H1 (cell line): ENCODE measurements at regions not wholly inside any gene's neighbourhood (a gene's known extent, or its start where the extent isn't known, plus 50 kb on each side); places are given as distances from the start of the nearest gene placed in this dataset.

Experiments
- CTCF ChIA-PET: fragments of 300-600 bp; sonication (Branson Sonifier 250); formaldehyde crosslinking; loops from one replicate; lab custom pipeline; 2021; ENCODE audit not compliant: partially characterized antibody; lab: Charles Lee
- POLR2A ChIA-PET: fragments of 300-600 bp; sonication (Branson Sonifier 250); formaldehyde crosslinking; loops from one replicate; lab custom pipeline; 2021; ENCODE audit warnings: inconsistent platforms; ENCODE audit not compliant: partially characterized antibody; lab: Charles Lee
- DNase-seq, 2 experiments: peaks; one replicate each; pipeline versions ENCODE4 v3.0.0 to v3.0.0-alpha.2; 2010 to 2022; ENCODE audit warnings: low spot score in 2 of 2, low read depth in 1 of 2, mixed read lengths in 1 of 2
- FAIRE-seq: peaks from 2 replicates; lab custom pipeline; 2011; peaks lifted over from hg19 to GRCh38; lab: Jason Lieb, UNC
- H2AFZ ChIP-seq: 2 replicates; pipeline ENCODE4 v1.8.1; 2012; ENCODE audit warnings: low read length, inconsistent platforms
- H2AK5ac ChIP-seq: 2 replicates; pipeline ENCODE4 v1.6.1; 2013; ENCODE audit warnings: low read depth, low read length
- H2BK120ac ChIP-seq: replicated peaks from 2 replicates; pipeline ENCODE3; 2013; ENCODE audit warnings: low read depth, low read length, inconsistent platforms
- H2BK12ac ChIP-seq: 2 replicates; pipeline ENCODE4 v1.6.1; 2013; ENCODE audit warnings: low read depth, low read length
- H2BK15ac ChIP-seq: 2 replicates; pipeline ENCODE4 v1.6.1; 2013; ENCODE audit warnings: low read length
- H2BK20ac ChIP-seq: 2 replicates; pipeline ENCODE4 v1.6.1; 2013; ENCODE audit warnings: low read length
- H2BK5ac ChIP-seq: 2 replicates; pipeline ENCODE4 v1.6.1; 2013; ENCODE audit warnings: low read depth, low read length
- H3K14ac ChIP-seq: 2 replicates; pipeline ENCODE4 v1.6.1; 2013; ENCODE audit warnings: inconsistent platforms; ENCODE audit not compliant: insufficient read length
- H3K18ac ChIP-seq: 2 replicates; pipeline ENCODE4 v1.6.1; 2013; ENCODE audit warnings: low read length; ENCODE audit errors: extremely low read depth
- H3K23ac ChIP-seq: 2 replicates; pipeline ENCODE4 v1.6.1; 2013; ENCODE audit warnings: inconsistent platforms; ENCODE audit not compliant: insufficient read length
- H3K23me2 ChIP-seq: 2 replicates; pipeline ENCODE4 v1.6.1; 2013; ENCODE audit warnings: low read depth, low read length
- H3K27ac ChIP-seq: 2 replicates; pipeline ENCODE4 v1.6.1; 2011; ENCODE audit warnings: low read depth, low read length, inconsistent platforms
- H3K27me3 ChIP-seq, 4 experiments: replicated peaks in 1 of 4; 1 replicate in 1 of 4; 2 replicates in 3 of 4; pipeline versions ENCODE4 v1.6.1 to v1.8.1; 2011 to 2013; ENCODE audit warnings: low read length in 3 of 4, mild to moderate bottlenecking in 3 of 4, inconsistent platforms in 2 of 4, mixed read lengths in 2 of 4, moderate library complexity in 1 of 4; ENCODE audit not compliant: control insufficient read depth in 3 of 4, insufficient read depth in 3 of 4; ENCODE audit errors: extremely low read depth in 1 of 4
- H3K36me3 ChIP-seq, 4 experiments: 2 replicates each; pipeline versions ENCODE4 v1.6.1 to v1.8.1; 2011 to 2013; ENCODE audit warnings: mild to moderate bottlenecking in 4 of 4, low read length in 3 of 4, moderate library complexity in 2 of 4, control low read depth in 1 of 4, inconsistent platforms in 1 of 4; ENCODE audit not compliant: insufficient read depth in 4 of 4, control insufficient read depth in 2 of 4
- H3K4ac ChIP-seq: replicated peaks from 2 replicates; pipeline ENCODE3; 2013; ENCODE audit warnings: low read length, low read depth, mixed read lengths, inconsistent platforms; ENCODE audit not compliant: insufficient read length
- H3K4me1 ChIP-seq, 4 experiments: replicated peaks in 1 of 4; 1 replicate in 1 of 4; 2 replicates in 3 of 4; pipeline versions ENCODE4 v1.6.1 to v1.8.1; 2011 to 2013; ENCODE audit warnings: low read length in 3 of 4, inconsistent platforms in 2 of 4, mixed read lengths in 1 of 4; ENCODE audit not compliant: insufficient read depth in 4 of 4, control insufficient read depth in 3 of 4
- H3K4me2 ChIP-seq, 2 experiments: 2 replicates each; pipeline versions ENCODE4 v1.6.1 to v1.8.1; 2011 to 2013; ENCODE audit warnings: low read depth in 2 of 2, low read length in 2 of 2, control low read depth in 1 of 2, inconsistent platforms in 1 of 2, mild to moderate bottlenecking in 1 of 2; ENCODE audit not compliant: insufficient read depth in 1 of 2
- H3K4me3 ChIP-seq, 4 experiments: fragments of 200-600, 300-600 bp in 1 of 4; sonication (generic), shearing (Covaris generic), sonication (Bioruptor Twin) in 1 of 4; 2 replicates each; pipeline versions ENCODE4 v1.5.1 to v1.8.1; 2011 to 2016; ENCODE audit warnings: low read length in 4 of 4, low read depth in 3 of 4, control low read depth in 2 of 4, inconsistent platforms in 2 of 4, mild to moderate bottlenecking in 2 of 4, mixed read lengths in 1 of 4, moderate library complexity in 1 of 4; ENCODE audit not compliant: insufficient read depth in 2 of 4; ENCODE audit errors: extremely low read depth in 1 of 4
- H3K56ac ChIP-seq: replicated peaks from 2 replicates; pipeline ENCODE3; 2013; ENCODE audit warnings: low read depth, mild to moderate bottlenecking, mixed read lengths, low read length, inconsistent platforms; ENCODE audit not compliant: insufficient read length
- H3K79me1 ChIP-seq: 2 replicates; pipeline ENCODE4 v1.6.1; 2013; ENCODE audit warnings: low read depth, low read length, control low read depth
- H3K79me2 ChIP-seq, 2 experiments: 2 replicates each; pipeline versions ENCODE4 v1.6.1 to v1.8.1; 2012 to 2013; ENCODE audit warnings: low read length in 2 of 2, mild to moderate bottlenecking in 2 of 2, inconsistent platforms in 1 of 2; ENCODE audit not compliant: insufficient read depth in 2 of 2, control insufficient read depth in 1 of 2
- H3K9ac ChIP-seq, 4 experiments: replicated peaks in 1 of 4; 1 replicate in 1 of 4; 2 replicates in 3 of 4; pipeline versions ENCODE4 v1.6.1 to v1.8.1; 2011 to 2013; ENCODE audit warnings: low read depth in 3 of 4, low read length in 3 of 4, control low read depth in 2 of 4, mild to moderate bottlenecking in 2 of 4, moderate library complexity in 2 of 4, inconsistent platforms in 1 of 4; ENCODE audit errors: extremely low read depth in 1 of 4
- H3K9me3 ChIP-seq, 2 experiments: 2 replicates each; pipeline versions ENCODE4 v1.6.1 to v1.8.1; 2012 to 2013; ENCODE audit warnings: mild to moderate bottlenecking in 2 of 2, moderate library complexity in 2 of 2, control low read depth in 1 of 2, inconsistent platforms in 1 of 2, low read depth in 1 of 2, low read length in 1 of 2, mixed read lengths in 1 of 2; ENCODE audit not compliant: insufficient read depth in 2 of 2
- H4K20me1 ChIP-seq, 2 experiments: replicated peaks in 1 of 2; 2 replicates each; pipeline versions ENCODE3 to v1.8.1; 2011 to 2013; ENCODE audit warnings: inconsistent platforms in 2 of 2, low read length in 2 of 2, mild to moderate bottlenecking in 1 of 2; ENCODE audit not compliant: insufficient read depth in 2 of 2, control insufficient read depth in 1 of 2
- H4K5ac ChIP-seq: 2 replicates; pipeline ENCODE4 v1.6.1; 2013; ENCODE audit warnings: low read length, low read depth, mixed read lengths, inconsistent platforms; ENCODE audit not compliant: insufficient read length
- H4K8ac ChIP-seq: 2 replicates; pipeline ENCODE4 v1.8.0; 2013; ENCODE audit warnings: mild to moderate bottlenecking, moderate library complexity, low read length, inconsistent platforms; ENCODE audit not compliant: insufficient read depth; ENCODE audit errors: extremely low read depth
- H4K91ac ChIP-seq: replicated peaks from 2 replicates; pipeline ENCODE3; 2013; ENCODE audit warnings: low read length, mixed read lengths, inconsistent platforms; ENCODE audit not compliant: insufficient read length
- CEBPB ChIP-seq: IDR thresholded peaks from 2 replicates; pipeline ENCODE4 v1.6.1; 2012; ENCODE audit warnings: low read depth, low read length
- E2F6 ChIP-seq: IDR thresholded peaks from 2 replicates; pipeline ENCODE4 v1.6.1; 2012; ENCODE audit warnings: inconsistent platforms
- HDAC6 ChIP-seq: IDR thresholded peaks from one replicate; pipeline ENCODE4 v1.7.1; 2012; ENCODE audit warnings: low read depth, mild to moderate bottlenecking, inconsistent platforms, low read length, moderate library complexity
- RAD21 ChIP-seq, 2 experiments: IDR thresholded peaks in 1 of 2; conservative IDR thresholded peaks in 1 of 2; 2 replicates each; pipeline ENCODE4 v1.6.1; 2011; ENCODE audit warnings: low read depth in 2 of 2, low read length in 2 of 2, improper control_type of control experiment in 1 of 2, inconsistent platforms in 1 of 2, mild to moderate bottlenecking in 1 of 2, moderate library complexity in 1 of 2
- SIRT6 ChIP-seq: IDR thresholded peaks from one replicate; pipeline ENCODE4 v1.7.1; 2012; ENCODE audit warnings: low read length, inconsistent platforms
- SP4 ChIP-seq: IDR thresholded peaks from 2 replicates; pipeline ENCODE4 v1.6.1; 2012; ENCODE audit warnings: low read length, inconsistent platforms
- SRF ChIP-seq: IDR thresholded peaks from 2 replicates; pipeline ENCODE4 v1.6.1; 2011; ENCODE audit warnings: mild to moderate bottlenecking, low read depth, low read length, moderate library complexity
- TAF7 ChIP-seq: optimal IDR thresholded peaks from 2 replicates; pipeline ENCODE3; 2011; ENCODE audit warnings: low read depth, mild to moderate bottlenecking, inconsistent platforms, low read length, moderate library complexity, borderline replicate concordance
- TEAD4 ChIP-seq: IDR thresholded peaks from 2 replicates; pipeline ENCODE4 v1.6.1; 2012; ENCODE audit warnings: low read depth, low read length, inconsistent platforms, mixed read lengths
- YY1 ChIP-seq: IDR thresholded peaks from 2 replicates; pipeline ENCODE4 v1.6.1; 2011; ENCODE audit warnings: low read depth, mild to moderate bottlenecking, low read length
- WGBS, 2 experiments: shearing (Covaris generic) in 1 of 2; methylation state at CpG; one replicate each; pipeline versions ENCODE4 v1.1.6 to v1.1.7; 2013 to 2015; ENCODE audit warnings: low lambda C conversion rate in 2 of 2, mixed read lengths in 2 of 2, inconsistent platforms in 1 of 2, low coverage in 1 of 2, missing lambda C conversion rate in 1 of 2; ENCODE audit not compliant: insufficient replicate concordance in 2 of 2, insufficient coverage in 1 of 2, insufficient read length in 1 of 2; ENCODE audit errors: extremely low coverage in 1 of 2, missing lambda C conversion rate in 1 of 2; 5-methylcytosine and 5-hydroxymethylcytosine counted together

- no peak for FAIRE-seq
- no peak overlapping the region for H3K14ac ChIP-seq
- H3K56ac ChIP-seq: no peak overlapping the region
Observed at GRCh38 chr17:79513206-79513605, 97.6 kb downstream of the RBFOX3 start.

More at GRCh38 chr17:79513206-79513605, 97.6 kb downstream of the RBFOX3 start:
- no peaks in the 10 kb centered on the region for H3K23me2 ChIP-seq
- no peaks in the 10 kb centered on the region for H3K79me2 ChIP-seq
- ChIA-PET CTCF (no interaction called here), POLR2A (no interaction called here)
- H2BK20ac ChIP-seq: no peak overlapping the region
- no peak overlapping the region for H2BK5ac ChIP-seq
- no peak overlapping the region for H2BK15ac ChIP-seq
- H3K23ac ChIP-seq: no peak overlapping the region
- no peaks in the 10 kb centered on the region for H3K79me1 ChIP-seq
- H3K4me2 ChIP-seq: no peak overlapping the region
- H2BK12ac ChIP-seq: no peak overlapping the region
- no peak for TF ChIP-seq RAD21 (IDR thresholded peaks at IDR 0.05 in 1 of 2, conservative IDR thresholded peaks at IDR 0.05 in 1 of 2; ENCODE audit: low read depth in 2 of 2, low read length in 2 of 2)
- no peak for TF ChIP-seq SRF
- TF ChIP-seq SP4: no peak
- no peak for TF ChIP-seq CEBPB
- TF ChIP-seq HDAC6: no peak
- TF ChIP-seq TAF7: no peak
- TF ChIP-seq SIRT6: no peak
- no peak for TF ChIP-seq YY1
- TF ChIP-seq E2F6: no peak
- TF ChIP-seq TEAD4: no peak
- no peak overlapping the region for H3K9ac ChIP-seq
- H2AFZ ChIP-seq: no peak overlapping the region
- H4K20me1 ChIP-seq: no peaks in the 10 kb centered on the region
- peaks cover 0 to 5% (median 1%) of the 10 kb centered on the region in 4 experiments; a peak in 4 of 7 replicates for H3K4me1 ChIP-seq
- H3K9me3 ChIP-seq: peaks cover 4 to 14% of the 10 kb centered on the region in 2 experiments; a peak in 2 of 4 replicates
- WGBS, 2 experiments: 95% methylated on average over 4 of the region's 4 CpGs; no CpG with 5 or more reads in 1 of the 2 experiments
- H2AK5ac ChIP-seq: no peak overlapping the region
- H3K27me3 ChIP-seq: no peaks in the 10 kb centered on the region; a peak in 1 of 7 replicates
- H2BK120ac ChIP-seq: no peak overlapping the region
- H3K4me3 ChIP-seq: no peak overlapping the region
- DNase-seq: no peak
- no peak overlapping the region for H3K27ac ChIP-seq
- H3K36me3 ChIP-seq: no peaks in the 10 kb centered on the region
- H4K8ac ChIP-seq: no peak overlapping the region
- H3K4ac ChIP-seq: no peak overlapping the region
- H4K91ac ChIP-seq: no peak overlapping the region
- no peak overlapping the region for H4K5ac ChIP-seq
- H3K18ac ChIP-seq: no peak overlapping the region
